A673 (cell line): ENCODE measurements at regions not wholly inside any gene's neighbourhood (a gene's known extent, or its start where the extent isn't known, plus 50 kb on each side); places are given as distances from the start of the nearest gene placed in this dataset.

Source experiments
- BruUV-seq: library from RNA; stranded (reverse); fragments of 400-500 nt; replicated peaks from 2 replicates; lab custom pipeline; 2021; lab: Mats Ljungman, UMichigan
- CTCF ChIA-PET: fragments of 300-600 bp; sonication (Branson Sonifier 250); formaldehyde crosslinking; loops from one replicate; lab custom pipeline; 2022; ENCODE audit warnings: antibody characterized with exemption; lab: Charles Lee
- POLR2A ChIA-PET: fragments of 300-600 bp; sonication (Branson Sonifier 250); formaldehyde crosslinking; loops from one replicate; lab custom pipeline; 2022; ENCODE audit warnings: antibody characterized with exemption; ENCODE audit not compliant: low non-redundant PET; lab: Charles Lee
- DNase-seq: peaks from one replicate; pipeline ENCODE4 v3.0.0-alpha.2; 2015; ENCODE audit warnings: low spot score
- H3K27ac ChIP-seq: fragments of 200-600 bp; sonication (generic); 2 replicates; pipeline ENCODE4 v1.5.1; 2016; ENCODE audit warnings: mixed run types, low read depth, mild to moderate bottlenecking, mixed read lengths, antibody characterized with exemption, low read length; ENCODE audit not compliant: poor library complexity, severe bottlenecking
- H3K27me3 ChIP-seq: fragments of 200-600 bp; sonication (generic); replicated peaks from 2 replicates; pipeline ENCODE4 v1.6.1; 2017; ENCODE audit warnings: mixed run types, low read depth, mild to moderate bottlenecking, mixed read lengths, antibody characterized with exemption, low read length; ENCODE audit not compliant: insufficient read depth, poor library complexity
- H3K36me3 ChIP-seq: fragments of 200-600 bp; sonication (generic); 2 replicates; pipeline ENCODE4 v1.6.1; 2016; ENCODE audit warnings: mixed run types, mild to moderate bottlenecking, mixed read lengths, antibody characterized with exemption, low read length; ENCODE audit not compliant: insufficient read depth, poor library complexity, severe bottlenecking
- H3K4me1 ChIP-seq: fragments of 200-600 bp; sonication (generic); 2 replicates; pipeline ENCODE4 v1.6.1; 2017; ENCODE audit warnings: mixed run types, mild to moderate bottlenecking, mixed read lengths, antibody characterized with exemption, low read length; ENCODE audit not compliant: insufficient read depth, poor library complexity, severe bottlenecking
- H3K4me3 ChIP-seq: fragments of 200-600 bp; sonication (generic); 2 replicates; pipeline ENCODE4 v1.5.1; 2016; ENCODE audit warnings: low read depth, mixed run types, mild to moderate bottlenecking, mixed read lengths, low read length; ENCODE audit not compliant: poor library complexity, severe bottlenecking
- H3K9me3 ChIP-seq: fragments of 200-600 bp; sonication (generic); 2 replicates; pipeline ENCODE4 v1.6.1; 2016; ENCODE audit warnings: mixed run types, low read depth, mild to moderate bottlenecking, mixed read lengths, antibody characterized with exemption, low read length; ENCODE audit not compliant: poor library complexity, severe bottlenecking
- EZH2 ChIP-seq: fragments of 200-600 bp; sonication (generic); IDR thresholded peaks from 2 replicates; pipeline ENCODE4 v1.6.1; 2017; ENCODE audit warnings: borderline replicate concordance, low read depth, mild to moderate bottlenecking, mixed read lengths, antibody characterized with exemption, low read length; ENCODE audit not compliant: poor library complexity, severe bottlenecking
- intact Hi-C: fragments of 100-400 bp; cut with micrococcal nuclease; formaldehyde crosslinking; loops from one replicate; pipeline ENCODE4 v1.10.0; 2022; ENCODE audit not compliant: unreplicated experiment
- TF ChIP-seq, protein P1 (sequence below): fragments of 300-800, 200-600 bp; sonication (generic); conservative IDR thresholded peaks from 2 replicates; pipeline ENCODE4 v1.5.1; 2017; ENCODE audit warnings: low read depth, mild to moderate bottlenecking, antibody characterized with exemption, low read length, moderate library complexity, mixed read lengths

DNA sequence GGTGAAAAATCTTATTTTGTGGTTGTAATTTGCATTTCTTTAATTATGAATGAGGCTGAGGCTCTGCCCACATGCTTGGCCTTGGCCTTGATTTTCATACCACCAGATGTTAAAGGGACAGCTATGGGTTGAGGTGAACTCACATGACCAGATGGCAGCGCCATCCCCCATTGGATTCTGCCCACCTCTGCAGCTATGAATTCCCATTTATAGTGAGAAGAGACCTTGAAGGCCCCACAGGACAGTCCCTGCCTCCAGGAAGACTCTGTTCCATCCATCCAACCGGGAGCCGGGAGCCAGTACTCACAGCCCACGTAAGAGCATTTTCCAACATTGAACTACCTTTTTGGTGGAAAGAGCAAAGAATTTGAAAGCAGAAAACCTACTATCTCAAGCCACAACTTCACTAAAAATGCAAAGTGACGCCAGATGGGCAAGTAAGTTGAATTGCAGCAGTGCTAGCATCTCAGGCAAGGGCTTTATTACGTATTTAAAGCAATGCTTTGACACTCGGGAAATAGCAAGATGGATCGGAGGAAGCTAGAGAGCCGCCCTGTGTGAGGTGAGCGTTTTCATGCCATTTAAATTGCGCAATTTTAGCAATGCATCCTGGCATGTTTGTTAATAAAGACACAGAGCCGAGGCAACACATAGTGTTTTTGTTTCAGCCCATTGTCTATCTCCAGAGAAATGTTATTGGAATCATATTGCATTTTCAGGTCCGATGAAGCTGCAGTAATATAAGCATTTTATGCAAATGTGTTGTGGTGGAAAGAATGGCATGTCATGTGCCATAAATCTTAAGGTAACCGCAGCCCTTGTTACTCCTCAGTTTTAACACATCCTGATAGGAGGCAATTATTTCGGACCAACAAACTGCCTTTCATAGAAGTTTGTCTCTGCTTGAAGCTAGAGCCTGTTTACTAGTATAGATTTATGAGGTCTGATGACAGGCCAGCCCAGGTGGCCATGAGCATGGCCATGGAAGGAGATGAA is 273.4 kb upstream of the TNRC6C start:
- DNase-seq, result no peak

DNA sequence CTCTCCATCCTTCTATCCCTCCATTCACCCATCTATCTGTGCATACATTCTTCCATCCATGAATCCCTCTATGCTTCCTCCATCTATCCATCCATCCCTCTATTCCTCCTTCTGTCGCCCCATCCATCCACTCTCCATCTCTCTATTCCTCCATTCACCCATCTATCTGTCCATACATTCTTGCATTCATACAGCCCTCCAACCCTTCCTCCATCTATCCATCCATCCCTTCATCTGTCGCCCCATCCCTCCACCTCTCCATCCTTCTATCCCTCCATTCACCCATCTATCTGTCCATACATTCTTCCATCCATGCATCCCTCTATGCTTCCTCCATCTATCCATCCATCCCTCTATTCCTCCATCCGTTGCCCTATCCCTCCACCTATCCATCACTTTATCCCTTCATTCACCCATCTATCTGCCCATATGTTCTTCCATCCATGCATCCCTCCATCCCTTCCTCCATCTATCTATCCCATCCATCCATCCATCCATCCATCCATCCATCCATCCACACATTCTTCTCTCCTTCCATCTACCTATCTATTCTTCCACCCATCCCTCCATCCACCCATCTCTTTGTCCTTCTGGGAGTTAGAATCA is 272.5 kb upstream of the TNRC6C start:
- POLR2A ChIA-PET, result no interaction called here
- CTCF ChIA-PET, result no interaction called here
- TF ChIP-seq, protein P1, sequence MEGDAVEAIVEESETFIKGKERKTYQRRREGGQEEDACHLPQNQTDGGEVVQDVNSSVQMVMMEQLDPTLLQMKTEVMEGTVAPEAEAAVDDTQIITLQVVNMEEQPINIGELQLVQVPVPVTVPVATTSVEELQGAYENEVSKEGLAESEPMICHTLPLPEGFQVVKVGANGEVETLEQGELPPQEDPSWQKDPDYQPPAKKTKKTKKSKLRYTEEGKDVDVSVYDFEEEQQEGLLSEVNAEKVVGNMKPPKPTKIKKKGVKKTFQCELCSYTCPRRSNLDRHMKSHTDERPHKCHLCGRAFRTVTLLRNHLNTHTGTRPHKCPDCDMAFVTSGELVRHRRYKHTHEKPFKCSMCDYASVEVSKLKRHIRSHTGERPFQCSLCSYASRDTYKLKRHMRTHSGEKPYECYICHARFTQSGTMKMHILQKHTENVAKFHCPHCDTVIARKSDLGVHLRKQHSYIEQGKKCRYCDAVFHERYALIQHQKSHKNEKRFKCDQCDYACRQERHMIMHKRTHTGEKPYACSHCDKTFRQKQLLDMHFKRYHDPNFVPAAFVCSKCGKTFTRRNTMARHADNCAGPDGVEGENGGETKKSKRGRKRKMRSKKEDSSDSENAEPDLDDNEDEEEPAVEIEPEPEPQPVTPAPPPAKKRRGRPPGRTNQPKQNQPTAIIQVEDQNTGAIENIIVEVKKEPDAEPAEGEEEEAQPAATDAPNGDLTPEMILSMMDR, result no peak
- TF ChIP-seq EZH2, result no peak
- BruUV-seq, result no TSS peak
- Histone ChIP-seq H3K4me1 (peaks cover 19% of the 10 kb centered on the region), H3K27me3 (no peaks in the 10 kb centered on the region), H3K9me3 (no peaks in the 10 kb centered on the region), H3K36me3 (no peaks in the 10 kb centered on the region), H3K27ac (no peak overlapping the region), H3K4me3 (no peak overlapping the region)
- intact Hi-C loops, result no loop called here
- no peak for DNase-seq

More for the DNA sequence above, 273.4 kb upstream of the TNRC6C start:
- POLR2A ChIA-PET, result no interaction called here
- Histone ChIP-seq H3K36me3 (no peaks in the 10 kb centered on the region), H3K4me1 (peaks cover 11% of the 10 kb centered on the region), H3K27ac (no peak overlapping the region), H3K27me3 (no peaks in the 10 kb centered on the region), H3K9me3 (no peaks in the 10 kb centered on the region), H3K4me3 (no peak overlapping the region)
- intact Hi-C loops, result no loop called here
- no peak for TF ChIP-seq EZH2
- TF ChIP-seq, protein P1, result no peak
- CTCF ChIA-PET, result no interaction called here
- BruUV-seq, result no TSS peak

- CTCF ChIA-PET, result no interaction called here
- Histone ChIP-seq H3K9me3 (no peaks in the 10 kb centered on the region), H3K36me3 (no peaks in the 10 kb centered on the region), H3K27ac (no peak overlapping the region), H3K27me3 (no peaks in the 10 kb centered on the region), H3K4me3 (no peak overlapping the region), H3K4me1 (peaks cover 23% of the 10 kb centered on the region)
- intact Hi-C loops, result no loop called here
- no TSS peak for BruUV-seq
- TF ChIP-seq, protein P1, result no peak
- TF ChIP-seq EZH2, result no peak
- POLR2A ChIA-PET, result no interaction called here
- no peak for DNase-seq
These were observed 271.6 kb upstream of the TNRC6C start for GRCh38 chr17:77686903-77687302.
